Activated CD4-positive, alpha-beta memory T cell treated with anti-CD3 and anti-CD28 coated beads for 36 hours (primary cell): ENCODE measurements at regions not wholly inside any gene's neighbourhood (a gene's known extent, or its start where the extent isn't known, plus 50 kb on each side); places are given as distances from the start of the nearest gene placed in this dataset.
"Not testable (repeated sequence)": the region's sequence is repeated elsewhere in the genome, so short reads cannot be mapped to it uniquely, and the experiment has no call there.

ENCODE experiments used
- CTCF ChIA-PET: fragments of 350-600 bp; sonication (Branson Sonifier 250); formaldehyde crosslinking; loops from one replicate; lab custom pipeline; 2021; ENCODE audit warnings: antibody characterized with exemption, inconsistent platforms; lab: Charles Lee
- POLR2A ChIA-PET: fragments of 350-600 bp; sonication (Branson Sonifier 250); formaldehyde crosslinking; loops from one replicate; lab custom pipeline; 2021; ENCODE audit warnings: antibody characterized with exemption; lab: Charles Lee
- DNase-seq: peaks from one replicate; pipeline ENCODE4 v3.0.0-alpha.2; 2020
- H3K27ac Mint-ChIP-seq: one replicate; pipeline ENCODE4 v1.8.0; 2021; ENCODE audit warnings: mixed read lengths
- H3K27me3 Mint-ChIP-seq: one replicate; pipeline ENCODE4 v1.8.0; 2021; ENCODE audit warnings: mixed read lengths
- H3K36me3 Mint-ChIP-seq: one replicate; pipeline ENCODE4 v1.8.0; 2021; ENCODE audit warnings: mixed read lengths
- H3K4me1 Mint-ChIP-seq: one replicate; pipeline ENCODE4 v1.8.0; 2021; ENCODE audit warnings: low read depth, mixed read lengths
- H3K4me3 Mint-ChIP-seq: one replicate; pipeline ENCODE4 v1.8.0; 2021; ENCODE audit warnings: mild to moderate bottlenecking, mixed read lengths
- H3K9me3 Mint-ChIP-seq: one replicate; pipeline ENCODE4 v1.8.0; 2021; ENCODE audit warnings: mixed read lengths
- intact Hi-C: fragments of 100-400 bp; cut with micrococcal nuclease; formaldehyde crosslinking; loops from one replicate; pipeline ENCODE4 v1.15.1; 2023

- POLR2A ChIA-PET: no interaction called here
- no peak for DNase-seq
- no peaks in the 10 kb centered on the region for H3K36me3 Mint-ChIP-seq
- intact Hi-C loops: no loop called here
- H3K9me3 Mint-ChIP-seq: no peaks in the 10 kb centered on the region
- H3K27me3 Mint-ChIP-seq: peaks cover 7% of the 10 kb centered on the region
- no peak overlapping the region for H3K4me3 Mint-ChIP-seq
- no peaks in the 10 kb centered on the region for H3K4me1 Mint-ChIP-seq
- no peak overlapping the region for H3K27ac Mint-ChIP-seq
- CTCF ChIA-PET: no interaction called here
These were observed 588.7 kb downstream of the MATN1 start for GRCh38 chr1:30134466-30135217.

DNA sequence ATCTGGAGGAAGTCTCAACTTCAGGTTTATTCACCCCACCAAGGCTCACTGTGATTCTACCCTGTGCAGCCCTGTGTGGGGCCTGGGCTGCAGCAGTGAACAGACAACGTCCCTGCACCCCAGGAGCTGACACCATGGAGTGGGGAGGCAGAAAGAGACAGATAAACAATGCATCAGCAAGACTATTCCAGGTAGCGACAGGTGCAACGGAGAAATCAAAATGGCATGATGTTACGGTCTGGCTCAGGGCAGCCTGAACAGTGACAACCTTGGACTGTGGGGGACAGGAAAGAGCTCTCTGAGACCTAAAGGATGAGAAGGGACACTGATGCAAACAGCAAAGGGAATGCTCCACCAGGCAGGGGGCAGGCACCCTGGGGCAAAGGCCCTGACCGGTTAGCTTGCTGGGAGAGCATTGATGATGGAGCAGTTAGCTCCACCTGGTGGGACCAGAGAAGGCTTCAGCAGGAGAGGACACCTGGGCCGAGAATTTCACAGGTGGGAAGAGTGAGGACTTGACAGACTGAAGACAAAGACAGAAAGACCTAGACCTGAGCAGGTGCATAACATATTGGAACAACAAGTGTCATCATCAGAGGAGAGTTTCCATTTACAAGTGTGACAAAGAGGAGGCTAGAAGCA is 589.9 kb downstream of the MATN1 start:
- no peak for DNase-seq
- no peaks in the 10 kb centered on the region for H3K9me3 Mint-ChIP-seq
- POLR2A ChIA-PET: no interaction called here
- no peak overlapping the region for H3K4me3 Mint-ChIP-seq
- CTCF ChIA-PET: no interaction called here
- H3K4me1 Mint-ChIP-seq: no peaks in the 10 kb centered on the region
- H3K36me3 Mint-ChIP-seq: no peaks in the 10 kb centered on the region
- intact Hi-C loops: no loop called here
- peaks cover 6% of the 10 kb centered on the region for H3K27me3 Mint-ChIP-seq
- H3K27ac Mint-ChIP-seq: no peak overlapping the region

- ChIA-PET POLR2A (no interaction called here), CTCF (no interaction called here)
- Mint-ChIP-seq H3K36me3 (no peaks in the 10 kb centered on the region), H3K4me3 (no peak overlapping the region), H3K27me3 (peaks cover 6% of the 10 kb centered on the region), H3K27ac (no peak overlapping the region), H3K9me3 (no peaks in the 10 kb centered on the region), H3K4me1 (no peaks in the 10 kb centered on the region)
- no peak for DNase-seq
- intact Hi-C loops: no loop called here
These were observed 590.6 kb downstream of the MATN1 start for GRCh38 chr1:30132602-30133286.

- H3K27ac Mint-ChIP-seq, H3K36me3 Mint-ChIP-seq, DNase-seq, POLR2A ChIA-PET, H3K4me3 Mint-ChIP-seq, H3K27me3 Mint-ChIP-seq, CTCF ChIA-PET, H3K4me1 Mint-ChIP-seq, intact Hi-C loops, H3K9me3 Mint-ChIP-seq: not testable (repeated sequence)
These were observed 592.8 kb downstream of the MATN1 start for GRCh38 chr1:30130566-30130965.

DNA sequence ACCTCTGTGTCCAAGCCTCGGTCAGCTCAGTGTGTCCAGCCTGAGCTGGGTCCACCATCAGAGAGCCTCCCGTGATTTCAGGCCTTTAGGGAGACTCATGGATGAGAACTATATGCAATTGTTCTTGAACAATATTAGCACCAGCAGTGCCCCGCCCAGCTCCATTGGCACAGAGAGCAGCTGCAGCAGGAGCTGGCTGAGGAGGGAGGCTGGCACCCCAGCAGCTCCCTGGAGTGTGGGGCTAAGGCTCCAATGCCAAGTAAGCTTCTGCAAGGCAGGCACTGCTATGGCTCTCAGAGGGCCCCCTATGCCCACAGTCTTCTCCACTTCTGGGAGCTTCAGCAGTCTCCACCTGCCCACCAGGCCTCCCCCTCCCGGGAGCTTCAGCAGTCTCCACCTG is 593.3 kb downstream of the MATN1 start:
- H3K4me1 Mint-ChIP-seq: no peaks in the 10 kb centered on the region
- no peak overlapping the region for H3K27ac Mint-ChIP-seq
- H3K4me3 Mint-ChIP-seq: no peak overlapping the region
- no peak for DNase-seq
- H3K9me3 Mint-ChIP-seq: no peaks in the 10 kb centered on the region
- ChIA-PET POLR2A (no interaction called here), CTCF (no interaction called here)
- H3K36me3 Mint-ChIP-seq: no peaks in the 10 kb centered on the region
- intact Hi-C loops: no loop called here
- peaks cover 6% of the 10 kb centered on the region for H3K27me3 Mint-ChIP-seq

- Mint-ChIP-seq H3K27me3 (peaks cover 6% of the 10 kb centered on the region), H3K4me1 (no peaks in the 10 kb centered on the region), H3K4me3 (no peak overlapping the region), H3K27ac (no peak overlapping the region), H3K9me3 (no peaks in the 10 kb centered on the region), H3K36me3 (no peaks in the 10 kb centered on the region)
- ChIA-PET CTCF (no interaction called here), POLR2A (no interaction called here)
- no peak for DNase-seq
- intact Hi-C loops: no loop called here
These were observed 593.8 kb downstream of the MATN1 start for GRCh38 chr1:30129421-30130055.

- H3K4me1 Mint-ChIP-seq: no peaks in the 10 kb centered on the region
- ChIA-PET POLR2A (no interaction called here), CTCF (no interaction called here)
- no peaks in the 10 kb centered on the region for H3K9me3 Mint-ChIP-seq
- no peak overlapping the region for H3K4me3 Mint-ChIP-seq
- peaks cover 6% of the 10 kb centered on the region for H3K27me3 Mint-ChIP-seq
- H3K36me3 Mint-ChIP-seq: no peaks in the 10 kb centered on the region
- no peak for DNase-seq
- no peak overlapping the region for H3K27ac Mint-ChIP-seq
- intact Hi-C loops: no loop called here
These were observed 594.4 kb downstream of the MATN1 start for GRCh38 chr1:30129001-30129408.

GRCh38 chr1:30126848-30127247 is 596.5 kb downstream of the MATN1 start:
- H3K4me1 Mint-ChIP-seq: no peaks in the 10 kb centered on the region
- peaks cover 6% of the 10 kb centered on the region for H3K27me3 Mint-ChIP-seq
- DNase-seq: no peak
- ChIA-PET CTCF (no interaction called here), POLR2A (no interaction called here)
- H3K27ac Mint-ChIP-seq: no peak overlapping the region
- no peaks in the 10 kb centered on the region for H3K36me3 Mint-ChIP-seq
- intact Hi-C loops: no loop called here
- H3K4me3 Mint-ChIP-seq: no peak overlapping the region
- H3K9me3 Mint-ChIP-seq: no peaks in the 10 kb centered on the region

DNA sequence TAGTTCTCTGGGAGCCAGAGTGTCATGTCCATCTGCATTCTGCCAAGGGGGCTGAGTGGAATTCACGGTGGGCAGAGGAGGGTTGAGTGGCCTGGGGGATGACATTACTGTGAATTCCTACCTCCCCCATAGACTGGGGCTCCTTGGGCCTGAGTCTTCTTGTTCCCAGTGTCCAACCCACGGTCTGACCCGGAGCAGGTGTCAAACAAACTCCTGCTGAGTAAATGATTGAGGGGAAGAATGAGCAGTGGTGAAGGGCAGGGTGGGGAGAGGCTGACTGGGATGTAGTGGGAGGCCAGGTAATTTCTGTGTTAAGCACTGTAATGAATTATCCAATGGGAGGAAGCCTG is 597.6 kb downstream of the MATN1 start:
- no peaks in the 10 kb centered on the region for H3K36me3 Mint-ChIP-seq
- H3K9me3 Mint-ChIP-seq: no peaks in the 10 kb centered on the region
- intact Hi-C loops: no loop called here
- no peak overlapping the region for H3K4me3 Mint-ChIP-seq
- no peaks in the 10 kb centered on the region for H3K4me1 Mint-ChIP-seq
- no peak for DNase-seq
- CTCF ChIA-PET: no interaction called here
- no peak overlapping the region for H3K27ac Mint-ChIP-seq
- peaks cover 4% of the 10 kb centered on the region for H3K27me3 Mint-ChIP-seq
- POLR2A ChIA-PET: no interaction called here

GRCh38 chr1:30125021-30125820 is 598.2 kb downstream of the MATN1 start:
- H3K27me3 Mint-ChIP-seq: no peaks in the 10 kb centered on the region
- H3K27ac Mint-ChIP-seq: no peak overlapping the region
- CTCF ChIA-PET: no interaction called here
- intact Hi-C loops: no loop called here
- POLR2A ChIA-PET: no interaction called here
- no peaks in the 10 kb centered on the region for H3K4me1 Mint-ChIP-seq
- no peaks in the 10 kb centered on the region for H3K36me3 Mint-ChIP-seq
- H3K9me3 Mint-ChIP-seq: no peaks in the 10 kb centered on the region
- no peak for DNase-seq
- H3K4me3 Mint-ChIP-seq: no peak overlapping the region

DNA sequence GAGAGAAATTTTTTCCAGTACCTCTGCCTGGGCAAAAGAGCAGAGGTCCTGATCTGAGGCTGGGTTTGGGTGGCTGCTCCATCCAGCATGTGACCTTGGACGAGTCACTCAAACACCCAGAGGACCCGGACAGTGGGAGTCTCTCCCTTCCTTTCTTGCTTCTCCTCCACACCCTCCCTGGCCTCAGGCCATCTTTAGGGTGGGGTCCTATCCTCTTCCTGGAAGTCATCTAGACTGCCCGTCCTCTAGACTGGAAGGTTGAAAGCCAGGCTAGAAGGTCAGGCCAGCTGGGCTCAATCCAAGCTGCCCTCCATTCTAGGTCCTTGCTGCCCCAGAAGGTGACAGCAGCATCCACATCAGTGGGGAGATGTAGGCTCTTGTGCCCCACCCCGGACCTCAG is 599.5 kb downstream of the MATN1 start:
- Mint-ChIP-seq H3K4me3 (no peak overlapping the region), H3K27me3 (no peaks in the 10 kb centered on the region), H3K27ac (no peak overlapping the region), H3K4me1 (no peaks in the 10 kb centered on the region), H3K36me3 (no peaks in the 10 kb centered on the region), H3K9me3 (no peaks in the 10 kb centered on the region)
- DNase-seq: no peak
- POLR2A ChIA-PET: no interaction called here
- CTCF ChIA-PET: no interaction called here
- intact Hi-C loops: no loop called here

DNA sequence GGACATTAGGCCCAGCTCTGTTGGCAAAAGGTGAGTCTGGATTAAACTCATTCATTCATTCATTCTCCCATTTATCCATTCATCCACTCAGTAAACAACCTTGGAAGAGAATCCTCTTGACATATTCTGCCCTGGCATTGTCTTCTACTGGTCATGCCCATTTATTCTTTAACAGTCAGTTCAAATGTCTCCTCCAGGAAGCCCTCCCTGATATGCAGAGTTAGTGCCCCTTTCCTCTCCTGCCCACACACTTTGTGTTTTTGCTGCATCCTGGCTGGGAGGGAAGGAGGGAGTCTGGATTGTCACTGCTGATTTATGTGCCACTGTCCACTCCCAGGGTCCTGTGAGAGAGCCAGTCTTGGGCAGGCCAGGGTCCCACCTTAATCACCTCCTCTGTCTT is 600.3 kb downstream of the MATN1 start:
- no peaks in the 10 kb centered on the region for H3K36me3 Mint-ChIP-seq
- no peaks in the 10 kb centered on the region for H3K27me3 Mint-ChIP-seq
- H3K4me1 Mint-ChIP-seq: no peaks in the 10 kb centered on the region
- no peak overlapping the region for H3K4me3 Mint-ChIP-seq
- no peak overlapping the region for H3K27ac Mint-ChIP-seq
- H3K9me3 Mint-ChIP-seq: no peaks in the 10 kb centered on the region
- intact Hi-C loops: no loop called here
- DNase-seq: no peak
- POLR2A ChIA-PET: no interaction called here
- CTCF ChIA-PET: no interaction called here
